H9 (cell line): ENCODE measurements at regions not wholly inside any gene's neighbourhood (a gene's known extent, or its start where the extent isn't known, plus 50 kb on each side); places are given as distances from the start of the nearest gene placed in this dataset.

Experiments
- DNase-seq: peaks from one replicate; pipeline ENCODE4 v3.0.0-alpha.2; 2017
- H2AFZ ChIP-seq: one replicate; pipeline ENCODE4 v1.6.1; 2013; ENCODE audit warnings: mild to moderate bottlenecking, low read length, control low read depth, moderate library complexity
- H2AK5ac ChIP-seq: 2 replicates; pipeline ENCODE4 v1.6.1; 2013; ENCODE audit warnings: low read length, control low read depth, mixed read lengths; ENCODE audit not compliant: insufficient read length
- H2BK120ac ChIP-seq: one replicate; pipeline ENCODE4 v1.6.1; 2013; ENCODE audit warnings: low read depth, mild to moderate bottlenecking, low read length, control low read depth, inconsistent platforms; ENCODE audit not compliant: poor library complexity, severe bottlenecking
- H2BK12ac ChIP-seq: 2 replicates; pipeline ENCODE4 v1.6.1; 2013; ENCODE audit warnings: low read length, control low read depth, mixed read lengths, low read depth; ENCODE audit not compliant: insufficient read length
- H2BK15ac ChIP-seq: 2 replicates; pipeline ENCODE4 v1.6.1; 2013; ENCODE audit warnings: low read depth, low read length, control low read depth
- H2BK20ac ChIP-seq: one replicate; pipeline ENCODE4 v1.6.1; 2013; ENCODE audit warnings: low read depth, mild to moderate bottlenecking, low read length, control low read depth, inconsistent platforms; ENCODE audit not compliant: poor library complexity, severe bottlenecking
- H2BK5ac ChIP-seq: 2 replicates; pipeline ENCODE4 v1.6.1; 2013; ENCODE audit warnings: low read length, control low read depth, mixed read lengths; ENCODE audit not compliant: insufficient read length
- H3K14ac ChIP-seq: 2 replicates; pipeline ENCODE4 v1.6.1; 2013; ENCODE audit warnings: low read length, control low read depth; ENCODE audit not compliant: insufficient read depth
- H3K18ac ChIP-seq: 2 replicates; pipeline ENCODE4 v1.6.1; 2013; ENCODE audit warnings: low read depth, mild to moderate bottlenecking, mixed read lengths, low read length, control low read depth; ENCODE audit not compliant: insufficient read length
- H3K23ac ChIP-seq: 2 replicates; pipeline ENCODE4 v1.6.1; 2013; ENCODE audit warnings: low read length, control low read depth, mixed read lengths, low read depth; ENCODE audit not compliant: insufficient read length
- H3K23me2 ChIP-seq: 2 replicates; pipeline ENCODE4 v1.6.1; 2013; ENCODE audit warnings: low read depth, mild to moderate bottlenecking, mixed read lengths, low read length, control low read depth; ENCODE audit not compliant: insufficient read length, poor library complexity, severe bottlenecking
- H3K27ac ChIP-seq: 2 replicates; pipeline ENCODE4 v1.5.1; 2013; ENCODE audit warnings: low read length, control low read depth, mixed read lengths, low read depth; ENCODE audit not compliant: insufficient read length
- H3K27me3 ChIP-seq: 2 replicates; pipeline ENCODE4 v1.6.1; 2013; ENCODE audit warnings: low read length, control low read depth, inconsistent platforms; ENCODE audit not compliant: insufficient read depth
- H3K4ac ChIP-seq: 2 replicates; pipeline ENCODE4 v1.6.1; 2013; ENCODE audit warnings: low read depth, mild to moderate bottlenecking, control low read depth, inconsistent platforms, low read length, moderate library complexity
- H3K4me1 ChIP-seq: 2 replicates; pipeline ENCODE4 v1.6.1; 2013; ENCODE audit warnings: low read length, control low read depth, inconsistent platforms; ENCODE audit not compliant: insufficient read depth
- H3K4me2 ChIP-seq: 2 replicates; pipeline ENCODE4 v1.6.1; 2013; ENCODE audit warnings: low read length, control low read depth, mixed read lengths; ENCODE audit not compliant: insufficient read length, insufficient read depth
- H3K56ac ChIP-seq: 2 replicates; pipeline ENCODE4 v1.6.1; 2013; ENCODE audit warnings: low read depth, mild to moderate bottlenecking, mixed read lengths, low read length, control low read depth; ENCODE audit not compliant: insufficient read length
- H3K79me1 ChIP-seq: 2 replicates; pipeline ENCODE4 v1.6.1; 2013; ENCODE audit warnings: low read depth, mild to moderate bottlenecking, moderate library complexity, low read length, control low read depth, inconsistent platforms; ENCODE audit not compliant: insufficient read depth, poor library complexity, severe bottlenecking
- H3K79me2 ChIP-seq: 2 replicates; pipeline ENCODE4 v1.6.1; 2013; ENCODE audit warnings: low read length, control low read depth, inconsistent platforms; ENCODE audit not compliant: insufficient read depth
- H3K9ac ChIP-seq: 2 replicates; pipeline ENCODE4 v1.6.1; 2013; ENCODE audit warnings: low read length, control low read depth, mixed read lengths; ENCODE audit not compliant: insufficient read length; ENCODE audit errors: extremely low read depth
- H3K9me3 ChIP-seq: one replicate; pipeline ENCODE4 v1.6.1; 2013; ENCODE audit warnings: low read depth, low read length, inconsistent platforms; ENCODE audit not compliant: control insufficient read depth
- H3T11ph ChIP-seq: one replicate; pipeline ENCODE4 v1.6.1; 2013; ENCODE audit warnings: mild to moderate bottlenecking, low read length, control low read depth, inconsistent platforms
- H4K20me1 ChIP-seq: one replicate; pipeline ENCODE4 v1.6.1; 2013; ENCODE audit not compliant: control insufficient read depth, insufficient read length, insufficient read depth
- H4K5ac ChIP-seq: 2 replicates; pipeline ENCODE4 v1.6.1; 2013; ENCODE audit warnings: low read depth, mild to moderate bottlenecking, mixed read lengths, low read length, control low read depth; ENCODE audit not compliant: insufficient read length
- H4K8ac ChIP-seq: replicated peaks from 2 replicates; pipeline ENCODE4 v1.6.1; 2013; ENCODE audit warnings: low read length, control low read depth, mixed read lengths, low read depth; ENCODE audit not compliant: insufficient read length
- H4K91ac ChIP-seq: 2 replicates; pipeline ENCODE4 v1.6.1; 2013; ENCODE audit warnings: low read depth, mild to moderate bottlenecking, moderate library complexity, mixed read lengths, low read length, control low read depth; ENCODE audit not compliant: insufficient read length
- H3K27ac Mint-ChIP-seq, 3 experiments: 2 replicates in 2 of 3; 3 replicates in 1 of 3; pipeline ENCODE4 v1.8.0; 2020 to 2021; ENCODE audit warnings: mixed read lengths in 3 of 3, mild to moderate bottlenecking in 1 of 3, moderate library complexity in 1 of 3
- H3K27me3 Mint-ChIP-seq: 2 replicates; pipeline ENCODE4 v1.8.0; 2021; ENCODE audit warnings: low read depth, mild to moderate bottlenecking, moderate library complexity, mixed read lengths
- H3K36me3 Mint-ChIP-seq, 3 experiments: 2 replicates in 2 of 3; 3 replicates in 1 of 3; pipeline ENCODE4 v1.8.0; 2020 to 2021; ENCODE audit warnings: low read depth in 3 of 3, mixed read lengths in 3 of 3; ENCODE audit not compliant: insufficient read depth in 1 of 3
- H3K4me1 Mint-ChIP-seq, 2 experiments: 2 replicates each; pipeline ENCODE4 v1.8.0; 2020; ENCODE audit warnings: mixed read lengths in 2 of 2
- H3K4me3 Mint-ChIP-seq, 2 experiments: 2 replicates in 1 of 2; 3 replicates in 1 of 2; pipeline ENCODE4 v1.8.0; 2020 to 2021; ENCODE audit warnings: mild to moderate bottlenecking in 2 of 2, mixed read lengths in 2 of 2, moderate library complexity in 1 of 2
- H3K9me3 Mint-ChIP-seq, 2 experiments: 2 replicates in 1 of 2; 3 replicates in 1 of 2; pipeline ENCODE4 v1.8.0; 2020; ENCODE audit warnings: mild to moderate bottlenecking in 2 of 2, mixed read lengths in 2 of 2, moderate library complexity in 1 of 2
- WGBS: extraction: QIAGEN DNeasy Blood & Tissue Kit; methylation state at CpG from one replicate; pipeline ENCODE4 v1.1.7; 2013; ENCODE audit warnings: missing lambda C conversion rate, low lambda C conversion rate, mixed read lengths; ENCODE audit not compliant: insufficient read length; ENCODE audit errors: extremely low coverage; 5-methylcytosine and 5-hydroxymethylcytosine counted together
- TF ChIP-seq, protein P1 (sequence below): fragments of 200-600 bp; sonication (generic); conservative IDR thresholded peaks from 3 replicates; pipeline ENCODE4 v1.8.0; 2021; ENCODE audit warnings: antibody characterized with exemption, mild to moderate bottlenecking

DNA sequence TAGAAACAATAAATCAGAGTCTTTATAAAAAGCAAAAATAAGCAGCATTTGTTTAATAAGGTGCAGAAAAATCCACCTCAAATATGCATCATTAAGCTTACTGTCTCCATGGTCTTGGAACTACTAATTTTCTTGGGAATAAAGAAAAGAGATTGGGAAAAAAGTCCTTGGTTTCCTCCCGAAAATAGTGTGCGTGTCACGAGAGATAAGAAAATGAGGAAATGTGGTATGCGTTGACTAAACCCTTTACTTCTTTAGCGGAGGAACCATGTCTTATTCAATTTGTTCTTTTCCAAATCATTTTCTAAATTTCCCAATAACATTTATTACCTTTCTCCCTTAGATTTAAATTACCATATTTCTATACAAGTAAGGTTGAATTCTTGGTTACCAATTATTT is 54.1 kb upstream of the HBS1L start:
- Histone ChIP-seq H2AK5ac (no peak overlapping the region), H2BK120ac (no peak overlapping the region), H3K4me2 (no peak overlapping the region), H3K79me2 (no peaks in the 10 kb centered on the region), H4K91ac (no peak overlapping the region), H3K79me1 (no peaks in the 10 kb centered on the region), H3K27ac (no peak overlapping the region), H2BK5ac (no peak overlapping the region), H4K8ac (no peak overlapping the region), H4K5ac (no peak overlapping the region), H3K27me3 (no peaks in the 10 kb centered on the region), H3K9me3 (no peaks in the 10 kb centered on the region), H3K4ac (no peak overlapping the region), H2BK12ac (no peak overlapping the region), H3K23me2 (no peaks in the 10 kb centered on the region), H3K56ac (no peak overlapping the region), H2AFZ (no peak overlapping the region), H4K20me1 (no peaks in the 10 kb centered on the region), H3K18ac (no peak overlapping the region), H3K23ac (no peak overlapping the region), H3K14ac (no peak overlapping the region), H3K9ac (no peak overlapping the region), H2BK15ac (no peak overlapping the region), H3K4me1 (no peaks in the 10 kb centered on the region), H3T11ph (no peak overlapping the region), H2BK20ac (no peak overlapping the region)
- Mint-ChIP-seq H3K4me1 (no peaks in the 10 kb centered on the region), H3K9me3 (no peaks in the 10 kb centered on the region), H3K27ac (no peak overlapping the region), H3K36me3 (no peaks in the 10 kb centered on the region), H3K4me3 (no peak overlapping the region), H3K27me3 (peaks cover 4% of the 10 kb centered on the region)
- WGBS = no CpG with 5 or more reads among the region's 5 CpGs
- no peak for DNase-seq
- TF ChIP-seq, protein P1, sequence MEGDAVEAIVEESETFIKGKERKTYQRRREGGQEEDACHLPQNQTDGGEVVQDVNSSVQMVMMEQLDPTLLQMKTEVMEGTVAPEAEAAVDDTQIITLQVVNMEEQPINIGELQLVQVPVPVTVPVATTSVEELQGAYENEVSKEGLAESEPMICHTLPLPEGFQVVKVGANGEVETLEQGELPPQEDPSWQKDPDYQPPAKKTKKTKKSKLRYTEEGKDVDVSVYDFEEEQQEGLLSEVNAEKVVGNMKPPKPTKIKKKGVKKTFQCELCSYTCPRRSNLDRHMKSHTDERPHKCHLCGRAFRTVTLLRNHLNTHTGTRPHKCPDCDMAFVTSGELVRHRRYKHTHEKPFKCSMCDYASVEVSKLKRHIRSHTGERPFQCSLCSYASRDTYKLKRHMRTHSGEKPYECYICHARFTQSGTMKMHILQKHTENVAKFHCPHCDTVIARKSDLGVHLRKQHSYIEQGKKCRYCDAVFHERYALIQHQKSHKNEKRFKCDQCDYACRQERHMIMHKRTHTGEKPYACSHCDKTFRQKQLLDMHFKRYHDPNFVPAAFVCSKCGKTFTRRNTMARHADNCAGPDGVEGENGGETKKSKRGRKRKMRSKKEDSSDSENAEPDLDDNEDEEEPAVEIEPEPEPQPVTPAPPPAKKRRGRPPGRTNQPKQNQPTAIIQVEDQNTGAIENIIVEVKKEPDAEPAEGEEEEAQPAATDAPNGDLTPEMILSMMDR = no peak
